Adrenal gland (tissue), 9 donors: ENCODE measurements at regions not wholly inside any gene's neighbourhood (a gene's known extent, or its start where the extent isn't known, plus 50 kb on each side); places are given as distances from the start of the nearest gene placed in this dataset.

Experiments
- DNase-seq, 7 donors: peaks; one replicate each; pipeline ENCODE4 v3.0.0-alpha.2; 2019 to 2020
- H3K27ac ChIP-seq, 5 donors: fragments of 200-600 bp; sonication (generic) in 4 of 5; 1 replicate in 3 of 5; 2 replicates in 2 of 5; pipeline versions ENCODE4 v1.5.1 to v1.8.0; 2016 to 2020; ENCODE audit warnings: mild to moderate bottlenecking in 1 of 5
- H3K27me3 ChIP-seq: fragments of 200-600 bp; 2 replicates; pipeline ENCODE4 v1.8.0; 2021
- H3K36me3 ChIP-seq, 2 donors: fragments of 200-600 bp; replicated peaks in 1 of 2; 1 replicate in 1 of 2; 2 replicates in 1 of 2; pipeline versions ENCODE4 v1.5.1 to v1.8.0; 2018 to 2022
- H3K4me1 ChIP-seq, 2 donors: fragments of 200-600 bp; replicated peaks in 1 of 2; 1 replicate in 1 of 2; 2 replicates in 1 of 2; pipeline versions ENCODE4 v1.5.1 to v1.8.0; 2018 to 2021
- H3K4me3 ChIP-seq, 4 donors: fragments of 200-600 bp; sonication (generic) in 3 of 4; one replicate each; pipeline ENCODE4 v1.5.1; 2016 to 2018
- H3K9me3 ChIP-seq, 3 donors: fragments of 200-600 bp; sonication (generic) in 1 of 3; replicated peaks in 1 of 3; 1 replicate in 2 of 3; 2 replicates in 1 of 3; pipeline versions ENCODE4 v1.5.1 to v1.8.0; 2016 to 2021
- POLR2A ChIP-seq, 2 donors: fragments of 450-650 bp; IDR thresholded peaks; one replicate each; pipeline ENCODE4 v1.6.1; 2017; ENCODE audit warnings: antibody characterized with exemption in 2 of 2, mild to moderate bottlenecking in 2 of 2, moderate library complexity in 1 of 2
- WGBS, 4 donors: extraction: QIAGEN DNeasy Blood & Tissue Kit in 2 of 4; methylation state at CpG; one replicate each; pipeline versions ENCODE4 v1.1.5 to v1.1.7; 2013 to 2017; 5-methylcytosine and 5-hydroxymethylcytosine counted together
- intact Hi-C, 2 donors: fragments of 100-400 bp; cut with DNase I; formaldehyde crosslinking; loops; one replicate each; pipeline versions ENCODE4 v1.14.1 to v1.15.0; 2022 to 2023
- TF ChIP-seq, protein P1 (sequence below), 6 experiments: fragments of 450-650 bp in 4 of 6; fragments of 200-600 bp in 2 of 6; sonication (generic) in 1 of 6; IDR thresholded peaks; 1 replicate in 5 of 6; 2 replicates in 1 of 6; pipeline versions ENCODE4 v1.5.1 to v1.8.0; 2016 to 2021; ENCODE audit warnings: antibody characterized with exemption in 6 of 6, mild to moderate bottlenecking in 2 of 6, moderate library complexity in 1 of 6
- donor health status: healthy with polysubstance abuse.
- donor health status: Bipolar disorder and iron deficiency.
- donor health status: DM: yes; HTN: yes; CAD: no.
- donor health status: DM: no; HTN: no; CAD: no.
- donor health status: DM: no; HTN: no; CAD: no.

DNA sequence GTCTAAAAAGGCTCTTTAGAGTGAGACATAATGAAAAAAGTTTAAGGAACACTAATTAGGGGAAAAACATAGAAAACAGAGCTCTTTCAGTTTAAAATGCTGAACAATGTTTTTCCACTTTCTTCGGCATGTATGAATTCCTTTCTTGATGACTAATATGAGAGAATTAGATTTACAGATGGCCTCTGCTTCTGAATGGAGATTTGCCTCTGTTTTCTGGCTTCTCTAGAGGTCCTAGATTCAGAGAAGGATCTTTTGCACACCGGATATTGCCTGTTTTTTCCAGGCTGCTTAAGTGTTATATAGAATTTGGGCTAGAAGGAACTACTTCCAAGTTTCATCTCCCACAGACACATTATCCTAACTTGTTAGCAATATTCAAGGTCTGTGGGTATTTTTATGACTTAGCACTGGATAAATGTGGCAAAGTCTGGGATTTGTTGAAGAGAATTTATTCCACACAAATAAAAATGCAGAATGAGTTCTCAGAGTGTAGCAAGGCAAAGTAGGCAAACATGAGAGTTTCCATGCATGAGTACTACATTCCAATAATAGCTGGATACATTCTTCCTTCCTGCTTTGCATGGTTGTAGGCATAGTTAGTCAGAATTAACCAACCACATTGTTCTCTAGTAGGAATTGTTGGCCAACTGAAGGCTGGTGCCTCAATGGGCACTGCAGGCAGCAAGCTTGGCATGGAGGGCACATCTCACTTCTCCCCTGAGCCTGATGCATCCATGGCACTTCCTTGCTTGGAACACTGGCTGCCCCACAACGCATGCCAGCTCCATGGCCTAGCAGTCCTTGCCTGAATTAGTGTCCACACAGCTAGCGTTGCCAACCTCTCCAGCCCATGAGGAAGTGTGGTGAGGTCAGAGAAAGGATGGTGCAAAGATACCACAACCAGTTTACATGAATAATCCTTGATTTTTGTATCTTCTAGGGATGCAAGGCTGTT is 224.2 kb downstream of the CLIC5 start:
- Histone ChIP-seq H3K4me3 (no peak overlapping the region), H3K27me3 (no peaks in the 10 kb centered on the region), H3K9me3 (no peaks in the 10 kb centered on the region), H3K4me1 (no peaks in the 10 kb centered on the region), H3K27ac (no peak overlapping the region), H3K36me3 (no peaks in the 10 kb centered on the region)
- no peak for DNase-seq
- TF ChIP-seq, protein P1, sequence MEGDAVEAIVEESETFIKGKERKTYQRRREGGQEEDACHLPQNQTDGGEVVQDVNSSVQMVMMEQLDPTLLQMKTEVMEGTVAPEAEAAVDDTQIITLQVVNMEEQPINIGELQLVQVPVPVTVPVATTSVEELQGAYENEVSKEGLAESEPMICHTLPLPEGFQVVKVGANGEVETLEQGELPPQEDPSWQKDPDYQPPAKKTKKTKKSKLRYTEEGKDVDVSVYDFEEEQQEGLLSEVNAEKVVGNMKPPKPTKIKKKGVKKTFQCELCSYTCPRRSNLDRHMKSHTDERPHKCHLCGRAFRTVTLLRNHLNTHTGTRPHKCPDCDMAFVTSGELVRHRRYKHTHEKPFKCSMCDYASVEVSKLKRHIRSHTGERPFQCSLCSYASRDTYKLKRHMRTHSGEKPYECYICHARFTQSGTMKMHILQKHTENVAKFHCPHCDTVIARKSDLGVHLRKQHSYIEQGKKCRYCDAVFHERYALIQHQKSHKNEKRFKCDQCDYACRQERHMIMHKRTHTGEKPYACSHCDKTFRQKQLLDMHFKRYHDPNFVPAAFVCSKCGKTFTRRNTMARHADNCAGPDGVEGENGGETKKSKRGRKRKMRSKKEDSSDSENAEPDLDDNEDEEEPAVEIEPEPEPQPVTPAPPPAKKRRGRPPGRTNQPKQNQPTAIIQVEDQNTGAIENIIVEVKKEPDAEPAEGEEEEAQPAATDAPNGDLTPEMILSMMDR (IDR thresholded peaks at IDR 0.05): no peak
- no peak for TF ChIP-seq POLR2A (IDR thresholded peaks at IDR 0.05)
- 73 to 90% (median 84%) methylated on average over 4 of the region's 4 CpGs for WGBS, 4 donors
- intact Hi-C loops: no loop called here

DNA sequence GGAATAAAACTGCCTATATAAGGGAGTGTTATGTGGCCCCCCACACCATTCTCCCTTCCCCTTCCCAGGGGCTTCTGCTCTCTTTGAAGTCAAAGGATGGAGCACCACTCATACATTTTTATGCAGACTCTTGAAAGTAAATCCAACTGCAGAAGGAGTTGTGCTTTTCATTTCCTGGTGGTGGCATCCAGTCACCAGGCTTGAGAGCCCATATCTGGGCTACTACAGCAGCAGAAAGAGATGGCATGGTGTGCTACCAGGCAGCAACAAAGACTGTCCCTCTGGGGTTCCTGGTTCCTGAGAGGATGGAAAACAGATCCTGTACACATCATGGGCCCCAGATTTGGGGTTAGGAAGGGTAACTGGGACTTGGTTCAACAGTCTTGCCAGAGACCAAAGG is 226.4 kb downstream of the CLIC5 start:
- intact Hi-C loops: no loop called here
- TF ChIP-seq, protein P1 (IDR thresholded peaks at IDR 0.05): no peak
- TF ChIP-seq POLR2A (IDR thresholded peaks at IDR 0.05): no peak

DNA sequence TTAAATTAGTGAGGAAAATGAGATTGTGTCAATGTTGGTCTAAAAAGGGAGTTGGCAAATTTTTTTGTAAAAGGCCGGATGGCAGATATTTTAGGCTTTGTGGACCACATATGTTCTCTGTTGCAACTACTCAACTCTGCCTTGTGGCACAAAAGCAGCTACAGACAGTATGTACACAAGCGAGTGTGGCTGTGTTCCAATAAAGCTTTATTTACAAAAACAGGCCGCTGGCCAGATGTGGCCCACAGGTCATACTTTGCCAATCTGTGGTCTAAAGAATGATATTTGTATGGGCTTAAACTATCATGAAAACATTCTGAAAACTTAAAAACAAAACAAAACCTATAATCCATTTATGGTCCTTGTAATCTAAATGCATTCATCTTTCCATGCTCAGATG is 228.3 kb downstream of the CLIC5 start:
- H3K4me1 ChIP-seq: no peaks in the 10 kb centered on the region
- 86 to 89% (median 87%) methylated on average over 3 of the region's 3 CpGs for whole genome bisulfite sequencing, 4 donors
- no peak overlapping the region for H3K27ac ChIP-seq
- intact Hi-C loops: no loop called here
- H3K4me3 ChIP-seq: no peak overlapping the region
- H3K27me3 ChIP-seq: no peaks in the 10 kb centered on the region
- H3K36me3 ChIP-seq: no peaks in the 10 kb centered on the region
- TF ChIP-seq, protein P1 (IDR thresholded peaks at IDR 0.05): no peak
- TF ChIP-seq POLR2A (IDR thresholded peaks at IDR 0.05): no peak
- H3K9me3 ChIP-seq: no peaks in the 10 kb centered on the region
- no peak for DNase-seq

More for the DNA sequence above, 226.4 kb downstream of the CLIC5 start:
- no peak overlapping the region for H3K27ac ChIP-seq
- no peaks in the 10 kb centered on the region for H3K27me3 ChIP-seq
- H3K36me3 ChIP-seq: no peaks in the 10 kb centered on the region
- no peak overlapping the region for H3K4me3 ChIP-seq
- DNase-seq: no peak
- H3K4me1 ChIP-seq: no peaks in the 10 kb centered on the region
- no peaks in the 10 kb centered on the region for H3K9me3 ChIP-seq

DNA sequence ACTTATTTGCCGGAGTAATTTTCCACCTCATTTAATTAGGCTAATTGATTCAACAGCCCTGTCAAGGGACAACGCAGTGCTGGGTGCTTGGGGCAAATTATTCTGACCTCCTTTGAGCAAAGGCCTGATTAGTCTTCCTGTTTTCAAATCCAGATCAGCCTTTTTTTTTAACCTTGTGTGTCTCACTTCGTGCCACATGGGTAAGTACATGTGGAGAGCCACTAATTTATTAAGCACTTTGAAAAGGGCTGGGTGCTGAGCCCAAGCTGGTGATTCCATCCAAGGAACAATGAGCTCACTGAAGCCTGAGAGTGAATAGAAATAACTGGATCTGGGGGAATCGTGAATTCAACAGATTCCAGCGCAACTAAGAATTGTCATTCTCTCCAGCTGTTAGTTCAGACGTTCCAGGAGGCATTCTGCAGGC is 229.3 kb downstream of the CLIC5 start:
- H3K4me1 ChIP-seq: no peaks in the 10 kb centered on the region
- H3K27me3 ChIP-seq: no peaks in the 10 kb centered on the region
- intact Hi-C loops: no loop called here
- H3K36me3 ChIP-seq: no peaks in the 10 kb centered on the region
- TF ChIP-seq POLR2A (IDR thresholded peaks at IDR 0.05): no peak
- TF ChIP-seq, protein P1 (IDR thresholded peaks at IDR 0.05): no peak
- no peak for DNase-seq
- no peak overlapping the region for H3K27ac ChIP-seq
- no peaks in the 10 kb centered on the region for H3K9me3 ChIP-seq
- H3K4me3 ChIP-seq: no peak overlapping the region
- WGBS, 4 donors: 80 to 96% (median 86%) methylated on average over 6 of the region's 6 CpGs
